ENCODE measurements at regions not wholly inside any gene's neighbourhood (a gene's known extent, or its start where the extent isn't known, plus 50 kb on each side); places are given as distances from the start of the nearest gene placed in this dataset.

GRCh38 chr9:75467142-75467541 lies 378.8 kb downstream of the OSTF1 start:
- Histone ChIP-seq H3K4me2 (ENCODE audit: insufficient read depth, insufficient read length, low read length) (no peak overlapping the region), H3K14ac (ENCODE audit: insufficient read depth, low read length) (no peak overlapping the region), H3K23me2 (ENCODE audit: insufficient read length, low read depth, low read length, poor library complexity, severe bottlenecking) (no peaks in the 10 kb centered on the region), H2BK5ac (ENCODE audit: insufficient read length, low read length) (no peak overlapping the region), H4K8ac (replicated peaks; ENCODE audit: insufficient read length, low read depth, low read length) (no peak overlapping the region), H2BK20ac (ENCODE audit: low read depth, low read length, poor library complexity, severe bottlenecking) (no peak overlapping the region), H3T11ph (ENCODE audit: low read length) (no peak overlapping the region), H3K4ac (ENCODE audit: low read depth, low read length) (no peak overlapping the region), H3K79me1 (ENCODE audit: insufficient read depth, low read depth, low read length, poor library complexity, severe bottlenecking) (no peaks in the 10 kb centered on the region), H3K56ac (ENCODE audit: insufficient read length, low read depth, low read length) (no peak overlapping the region), H3K79me2 (ENCODE audit: insufficient read depth, low read length) (no peaks in the 10 kb centered on the region), H2BK15ac (ENCODE audit: low read depth, low read length) (no peak overlapping the region), H2BK120ac (ENCODE audit: low read depth, low read length, poor library complexity, severe bottlenecking) (no peak overlapping the region), H3K27me3 (ENCODE audit: insufficient read depth, low read length) (no peaks in the 10 kb centered on the region), H2AFZ (ENCODE audit: low read length) (no peak overlapping the region), H3K4me1 (ENCODE audit: insufficient read depth, low read length) (peaks cover 9% of the 10 kb centered on the region; the same call in 1 of the 2 replicates), H2BK12ac (ENCODE audit: insufficient read length, low read depth, low read length) (no peak overlapping the region), H2AK5ac (ENCODE audit: insufficient read length, low read length) (no peak overlapping the region), H3K27ac (ENCODE audit: insufficient read length, low read depth, low read length) (no peak overlapping the region), H4K91ac (ENCODE audit: insufficient read length, low read depth, low read length) (no peak overlapping the region), H3K18ac (ENCODE audit: insufficient read length, low read depth, low read length) (no peak overlapping the region), H4K20me1 (ENCODE audit: control insufficient read depth, insufficient read depth, insufficient read length) (no peaks in the 10 kb centered on the region), H3K9me3 (ENCODE audit: control insufficient read depth, low read depth, low read length) (no peaks in the 10 kb centered on the region), H3K23ac (ENCODE audit: insufficient read length, low read depth, low read length) (no peak overlapping the region), H3K9ac (ENCODE audit: extremely low read depth, insufficient read length, low read length) (no peak overlapping the region), H4K5ac (ENCODE audit: insufficient read length, low read depth, low read length) (no peak overlapping the region)
- TF ChIP-seq CTCF (conservative IDR thresholded peaks at IDR 0.05) = no peak
- DNase-seq = no peak
- Mint-ChIP-seq H3K9me3 (no peaks in the 10 kb centered on the region), H3K4me3 (no peak overlapping the region), H3K27me3 (ENCODE audit: low read depth) (no peaks in the 10 kb centered on the region; the same call in 1 of the 2 replicates), H3K36me3 (ENCODE audit: insufficient read depth in 1 of 3, low read depth in 3 of 3) (no peaks in the 10 kb centered on the region; a peak in 1 of 7 replicates), H3K4me1 (peaks cover 25 to 33% of the 10 kb centered on the region in 2 experiments), H3K27ac (no peak overlapping the region)
- WGBS (ENCODE audit: extremely low coverage, insufficient read length, low lambda C conversion rate) = no CpG with 5 or more reads among the region's 2 CpGs

Measured in H9 (cell line).